NCI-H2081 (cell line): ENCODE measurements at regions not wholly inside any gene's neighbourhood (a gene's known extent, or its start where the extent isn't known, plus 50 kb on each side); places are given as distances from the start of the nearest gene placed in this dataset.
A peak's percentile ranks its signal among the peaks of the same experiment; 100 is the strongest.

Source experiments
- DNase-seq, 2 experiments: peaks; one replicate each; lab custom pipeline; 2025; lab: John Stamatoyannopoulos, UW

GRCh38 chr4:41318839-41319530, 62.3 kb downstream of the UCHL1 start:
- no peak for DNase-seq

- no peak for DNase-seq
Measured at GRCh38 chr4:41319553-41319952, 62.8 kb downstream of the UCHL1 start.

GRCh38 chr4:41320278-41320677, 63.5 kb downstream of the UCHL1 start:
- DNase-seq, result no peak

DNA sequence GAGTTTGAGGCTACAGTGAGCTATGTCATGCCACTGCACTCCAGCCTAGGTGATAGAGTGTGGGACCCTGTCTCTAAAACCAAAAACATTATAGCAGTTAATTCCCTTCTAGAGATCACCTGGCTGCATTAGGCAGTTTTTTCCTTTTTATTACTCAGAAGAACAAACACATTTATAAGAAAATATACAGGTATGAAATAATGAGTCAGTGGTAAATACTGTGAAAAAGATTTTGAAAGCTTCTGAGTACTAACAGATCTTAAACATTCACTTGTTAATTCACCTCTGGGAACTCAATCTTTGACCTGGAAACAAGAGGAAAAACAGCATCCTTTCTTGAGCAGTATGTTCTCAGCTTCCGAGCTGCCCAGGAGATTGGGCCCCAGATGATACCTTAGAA, 64.1 kb downstream of the UCHL1 start:
- DNase-seq, result no peak

- DNase-seq, result no peak
Measured at GRCh38 chr4:41321216-41321945, 64.7 kb downstream of the UCHL1 start.

DNA sequence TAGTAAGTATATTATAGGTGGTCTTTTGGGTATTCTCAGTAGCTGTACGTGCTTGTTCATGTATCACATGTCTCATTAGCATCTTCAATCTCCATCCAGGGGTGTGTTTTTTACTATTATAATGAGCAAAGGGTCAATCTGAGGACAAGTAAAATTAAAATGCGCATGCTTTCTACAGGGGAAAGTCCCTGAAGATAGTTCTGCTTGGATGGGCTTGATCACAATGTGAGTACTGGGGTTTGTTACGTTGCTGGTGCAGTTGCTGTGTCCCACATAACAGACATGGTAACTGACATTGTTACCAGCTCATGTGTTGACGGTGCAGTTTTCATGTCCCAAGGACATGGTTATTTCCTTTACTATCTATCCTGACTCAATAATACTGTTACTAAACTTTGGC, 65.9 kb downstream of the UCHL1 start:
- DNase-seq, result no peak

DNA sequence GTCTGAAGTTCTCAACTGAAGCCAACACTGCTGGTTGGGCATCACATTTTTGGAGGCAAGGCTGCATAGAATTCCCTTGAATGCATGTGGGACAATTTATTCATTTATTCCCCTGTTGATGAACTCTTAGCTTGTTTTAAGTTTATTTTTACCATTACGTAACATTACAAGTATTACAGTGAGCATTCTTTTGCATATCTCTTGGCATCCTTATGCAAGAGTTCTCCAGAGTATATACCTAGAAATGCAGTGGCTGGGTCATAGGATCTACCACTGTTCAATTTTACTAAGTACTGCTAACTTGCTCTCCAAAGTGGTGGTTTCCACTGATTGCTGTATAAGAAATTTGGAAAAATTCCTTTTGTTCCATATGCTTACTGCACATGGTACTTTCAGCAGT, 66.5 kb downstream of the UCHL1 start:
- no peak for DNase-seq

DNA sequence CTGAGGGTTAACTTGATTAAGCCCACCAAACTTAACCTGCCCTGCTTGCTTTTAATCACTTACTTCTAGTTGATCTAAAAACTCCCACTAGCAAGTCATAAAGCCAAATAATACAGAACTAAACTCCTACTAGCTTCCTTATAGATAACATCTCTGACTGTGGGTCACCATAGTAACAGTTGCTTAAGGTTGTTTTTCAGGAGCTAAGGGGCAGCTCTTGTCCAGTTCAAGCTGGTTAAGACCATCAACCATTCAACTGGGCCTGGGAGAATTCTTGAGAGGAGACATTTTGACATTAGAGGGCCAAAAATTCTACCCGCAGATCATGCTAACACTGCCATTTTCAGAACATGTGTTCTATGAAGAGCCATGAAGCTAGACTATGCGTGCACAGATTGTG, 67.0 kb downstream of the UCHL1 start:
- no peak for DNase-seq

GRCh38 chr4:41324861-41325260, 68.1 kb downstream of the UCHL1 start:
- DNase-seq, result no peak

- no peak for DNase-seq
Measured at GRCh38 chr4:41325901-41326300, 69.2 kb downstream of the UCHL1 start.

DNA sequence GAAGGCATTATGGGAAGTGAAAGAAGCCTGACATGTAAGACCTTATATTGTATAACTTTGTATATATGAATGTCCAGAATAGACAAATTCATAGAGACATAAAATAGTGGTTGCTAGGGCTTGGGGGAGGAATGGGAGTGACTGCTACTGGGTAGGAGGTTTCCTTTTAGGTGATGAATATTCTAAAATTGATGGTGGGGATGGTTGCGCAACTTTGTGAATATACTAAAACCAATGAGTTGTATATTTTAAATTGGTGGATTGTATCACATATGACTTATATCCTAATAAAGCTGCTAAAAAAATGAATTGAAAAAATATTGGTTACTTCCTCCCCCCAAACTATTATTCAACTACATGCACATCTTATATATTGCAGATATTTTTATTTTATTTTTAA, 70.0 kb downstream of the UCHL1 start:
- no peak for DNase-seq

- DNase-seq, result no peak
Measured at GRCh38 chr4:41327770-41328169, 71.0 kb downstream of the UCHL1 start.

DNA sequence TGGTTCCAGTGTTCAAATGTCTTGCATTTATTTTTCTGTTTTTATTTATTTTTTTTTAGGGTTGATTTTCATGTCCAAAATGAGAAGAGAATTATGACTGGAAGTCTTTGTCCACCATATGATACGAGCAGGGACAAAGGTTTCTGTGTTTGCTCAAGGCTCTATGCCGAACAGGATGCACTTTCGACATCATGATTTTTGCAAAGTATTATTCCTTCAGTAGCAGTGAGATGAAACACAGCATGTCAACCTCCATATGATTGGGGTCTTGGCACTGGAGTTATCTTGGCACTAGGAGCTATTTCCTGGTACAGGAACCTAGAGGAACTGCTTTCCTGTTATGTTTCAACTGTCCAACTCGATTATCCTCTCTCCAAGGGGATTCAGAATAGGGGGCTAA, 72.6 kb downstream of the UCHL1 start:
- no peak for DNase-seq

DNA sequence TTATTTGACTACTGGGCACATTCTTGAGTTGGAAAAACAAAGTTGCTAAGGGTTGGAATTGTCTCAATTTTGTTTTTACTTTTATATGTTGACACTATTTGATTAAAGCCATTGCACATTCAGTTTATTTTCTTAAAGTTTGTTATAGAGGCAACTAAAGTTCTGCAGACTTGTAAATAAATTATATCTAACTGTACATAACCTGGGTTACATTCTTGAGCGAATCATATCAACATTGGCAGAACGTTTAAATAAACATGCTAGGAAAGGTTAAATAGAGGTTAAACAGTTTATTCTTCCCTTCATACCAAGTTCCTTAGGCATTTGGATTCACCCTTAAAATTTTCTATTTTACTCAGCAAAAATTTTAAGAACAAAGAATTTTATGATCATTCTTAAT, 74.5 kb downstream of the UCHL1 start:
- DNase-seq, result no peak

- DNase-seq, result no peak
Measured at GRCh38 chr4:41332510-41333054, 75.9 kb downstream of the UCHL1 start.

- no peak for DNase-seq
Measured at GRCh38 chr4:41334182-41334581, 77.5 kb downstream of the UCHL1 start.

DNA sequence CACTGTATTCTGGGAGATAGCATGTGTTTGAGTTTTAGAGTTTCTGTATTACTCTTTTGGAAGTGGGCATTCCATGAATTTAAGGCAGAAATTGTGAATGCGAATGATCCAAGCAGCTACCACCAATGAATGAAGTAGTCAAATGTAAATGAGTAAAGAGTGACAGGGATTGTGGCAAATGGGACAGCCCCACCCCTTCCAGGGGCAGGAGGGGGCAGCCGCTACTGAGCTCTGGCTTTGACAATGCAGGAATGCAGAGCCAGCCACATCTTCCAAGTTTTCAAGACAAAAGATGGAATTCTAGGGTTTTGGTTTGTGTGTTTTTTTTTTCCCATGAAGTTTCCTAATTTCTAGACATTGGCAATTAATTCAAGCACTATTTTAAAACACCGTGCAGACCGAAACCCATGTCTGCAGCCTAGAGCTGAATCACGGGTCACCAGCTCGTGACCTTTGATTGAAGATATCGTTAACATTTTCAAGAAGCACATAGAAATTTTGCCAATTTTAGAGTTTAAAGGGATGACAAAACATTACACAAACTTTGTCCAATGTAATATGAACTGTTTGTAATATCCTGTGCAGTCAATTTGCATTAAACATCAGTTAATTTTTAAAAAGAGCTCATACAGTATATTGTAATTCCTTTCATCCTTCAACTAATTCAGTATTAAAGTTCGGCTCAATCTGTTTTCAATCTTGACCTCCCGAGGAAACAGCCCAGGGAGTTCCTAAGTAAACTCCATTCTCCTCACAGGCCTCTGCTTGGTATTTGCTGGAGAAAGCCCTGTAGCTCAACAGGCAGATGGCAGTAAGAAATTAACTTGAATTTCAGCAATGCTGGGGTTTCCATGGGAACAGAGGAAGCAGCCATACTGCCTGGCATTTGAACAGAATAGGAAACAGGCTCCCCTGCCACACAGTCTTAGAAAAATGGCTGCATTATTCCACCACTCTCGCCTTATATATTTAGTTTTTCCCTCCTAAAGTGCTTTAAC, 83.4 kb downstream of the UCHL1 start:
- peak; percentile 31 to 68 for DNase-seq

- DNase-seq, result no peak
Measured at GRCh38 chr4:41346306-41347061, 89.8 kb downstream of the UCHL1 start.

GRCh38 chr4:41349021-41349420, 92.3 kb downstream of the UCHL1 start:
- DNase-seq, result no peak

- peak in 1 of 2 experiments; percentile 2 for DNase-seq
Measured at GRCh38 chr4:41358647-41359421, 102.1 kb downstream of the UCHL1 start.

GRCh38 chr4:41359422-41359775, 102.7 kb downstream of the UCHL1 start:
- no peak for DNase-seq
